ENCODE measurements at regions not wholly inside any gene's neighbourhood (a gene's known extent, or its start where the extent isn't known, plus 50 kb on each side); places are given as distances from the start of the nearest gene placed in this dataset.

GRCh38 chr7:137074391-137075030, 206.1 kb downstream of the CHRM2 start:
- no peak for TF ChIP-seq CTCF (IDR thresholded peaks at IDR 0.05; ENCODE audit: extremely low read depth, missing control alignments)
- no peak for DNase-seq (ENCODE audit: low spot score)

GRCh38 chr7:137073571-137074325, 205.3 kb downstream of the CHRM2 start:
- DNase-seq (ENCODE audit: low spot score), result no peak
- TF ChIP-seq CTCF (IDR thresholded peaks at IDR 0.05; ENCODE audit: extremely low read depth, missing control alignments), result no peak
